T-helper 2 cell treated with Interferon-gamma antibody and Interleukin-4, amounts not matched to agents 5 μg/mL and 100 μg/mL, for 36 hours (primary cell): ENCODE measurements at regions not wholly inside any gene's neighbourhood (a gene's known extent, or its start where the extent isn't known, plus 50 kb on each side); places are given as distances from the start of the nearest gene placed in this dataset.
A peak's percentile ranks its signal among the peaks of the same experiment; 100 is the strongest.

Experiments
- DNase-seq: peaks from one replicate; pipeline ENCODE4 v3.0.0; 2021; ENCODE audit warnings: low spot score
- H3K27ac Mint-ChIP-seq: one replicate; pipeline ENCODE4 v1.8.0; 2021; ENCODE audit warnings: mild to moderate bottlenecking, mixed read lengths
- H3K27me3 Mint-ChIP-seq: one replicate; pipeline ENCODE4 v1.8.0; 2021; ENCODE audit warnings: low read depth, mixed read lengths
- H3K36me3 Mint-ChIP-seq: one replicate; pipeline ENCODE4 v1.8.0; 2021; ENCODE audit warnings: low read depth, mixed read lengths
- H3K4me1 Mint-ChIP-seq: one replicate; pipeline ENCODE4 v1.8.0; 2021; ENCODE audit warnings: low read depth, mixed read lengths
- H3K4me3 Mint-ChIP-seq: one replicate; pipeline ENCODE4 v1.8.0; 2022; ENCODE audit warnings: mild to moderate bottlenecking, moderate library complexity, mixed read lengths
- H3K9me3 Mint-ChIP-seq: one replicate; pipeline ENCODE4 v1.8.0; 2021; ENCODE audit warnings: mixed read lengths

- H3K4me3 Mint-ChIP-seq, result no peak overlapping the region
- no peak overlapping the region for H3K27ac Mint-ChIP-seq
- no peaks in the 10 kb centered on the region for H3K9me3 Mint-ChIP-seq
- DNase-seq, result no peak
- H3K4me1 Mint-ChIP-seq, result peaks cover 1% of the 10 kb centered on the region
- peaks cover 32% of the 10 kb centered on the region for H3K27me3 Mint-ChIP-seq
- no peaks in the 10 kb centered on the region for H3K36me3 Mint-ChIP-seq
These were observed 127.0 kb downstream of the MCHR2 start for GRCh38 chr6:99867026-99867425.

- H3K36me3 Mint-ChIP-seq, result no peaks in the 10 kb centered on the region
- peak; percentile 40 for DNase-seq
- no peak overlapping the region for H3K27ac Mint-ChIP-seq
- H3K4me1 Mint-ChIP-seq, result peaks cover 1% of the 10 kb centered on the region
- no peaks in the 10 kb centered on the region for H3K9me3 Mint-ChIP-seq
- H3K4me3 Mint-ChIP-seq, result no peak overlapping the region
- peaks cover 32% of the 10 kb centered on the region for H3K27me3 Mint-ChIP-seq
These were observed 125.8 kb downstream of the MCHR2 start for GRCh38 chr6:99868074-99868702.
